ENCODE measurements at regions not wholly inside any gene's neighbourhood (a gene's known extent, or its start where the extent isn't known, plus 50 kb on each side); places are given as distances from the start of the nearest gene placed in this dataset.

DNA sequence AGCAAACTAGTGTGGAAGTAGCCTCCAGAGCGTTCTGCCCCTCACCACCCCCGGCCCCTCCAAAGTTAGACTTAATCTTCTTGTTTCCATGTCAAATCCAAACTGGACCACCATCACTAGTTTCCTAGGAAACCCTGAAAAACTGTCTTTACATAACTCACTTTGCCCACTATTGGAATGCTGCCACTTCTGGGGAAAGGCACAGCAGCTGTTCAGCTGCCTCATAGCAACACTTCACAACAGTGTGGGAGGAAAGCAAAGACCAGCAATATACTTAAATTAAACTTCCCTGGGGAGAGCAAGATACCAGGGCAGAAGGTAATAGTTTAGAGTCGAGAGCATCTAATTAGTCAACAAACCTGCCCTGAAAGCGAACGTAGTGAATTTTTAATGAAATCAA, 452.2 kb downstream of the KCNJ2 start:
- no TSS peak for BruUV-seq (replicated peaks)
- Histone ChIP-seq H3K27ac (ENCODE audit: low read length) (no peak overlapping the region), H3K27me3 (ENCODE audit: control insufficient read depth, insufficient read depth, low read length) (no peaks in the 10 kb centered on the region), H3K4me3 (ENCODE audit: low read depth in 2 of 2, low read length in 2 of 2) (no peak overlapping the region), H3K4me1 (ENCODE audit: control insufficient read depth, insufficient read depth, low read length) (no peaks in the 10 kb centered on the region), H3K36me3 (ENCODE audit: control insufficient read depth, insufficient read depth, low read length) (no peaks in the 10 kb centered on the region), H3K9me3 (ENCODE audit: control insufficient read depth, insufficient read depth, low read depth, low read length) (no peaks in the 10 kb centered on the region)
- DNase-seq (ENCODE audit: low read depth, low spot score) (no peak), ATAC-seq (no peak)
- intact Hi-C loops (cut with micrococcal nuclease; ENCODE audit: unreplicated experiment) (loop anchor here (5.0 to 10.0 kb wide), 2 partner anchors 454 to 1057 kb away; partner anchors contain the start of gene KCNJ2), in situ Hi-C loops (cut with HindIII; ENCODE audit: low pct_unique_long_range_greater_than_20kb, low sequenced_read_pairs) (no loop called here)
- CTCF ChIA-PET = interaction anchor here (0.9 kb wide), 1 partner anchor 452 kb away, joined by 4 read pairs; the partner anchor contains the start of gene KCNJ2
- POLR2A ChIA-PET = no interaction called here
- TF ChIP-seq, protein P1, sequence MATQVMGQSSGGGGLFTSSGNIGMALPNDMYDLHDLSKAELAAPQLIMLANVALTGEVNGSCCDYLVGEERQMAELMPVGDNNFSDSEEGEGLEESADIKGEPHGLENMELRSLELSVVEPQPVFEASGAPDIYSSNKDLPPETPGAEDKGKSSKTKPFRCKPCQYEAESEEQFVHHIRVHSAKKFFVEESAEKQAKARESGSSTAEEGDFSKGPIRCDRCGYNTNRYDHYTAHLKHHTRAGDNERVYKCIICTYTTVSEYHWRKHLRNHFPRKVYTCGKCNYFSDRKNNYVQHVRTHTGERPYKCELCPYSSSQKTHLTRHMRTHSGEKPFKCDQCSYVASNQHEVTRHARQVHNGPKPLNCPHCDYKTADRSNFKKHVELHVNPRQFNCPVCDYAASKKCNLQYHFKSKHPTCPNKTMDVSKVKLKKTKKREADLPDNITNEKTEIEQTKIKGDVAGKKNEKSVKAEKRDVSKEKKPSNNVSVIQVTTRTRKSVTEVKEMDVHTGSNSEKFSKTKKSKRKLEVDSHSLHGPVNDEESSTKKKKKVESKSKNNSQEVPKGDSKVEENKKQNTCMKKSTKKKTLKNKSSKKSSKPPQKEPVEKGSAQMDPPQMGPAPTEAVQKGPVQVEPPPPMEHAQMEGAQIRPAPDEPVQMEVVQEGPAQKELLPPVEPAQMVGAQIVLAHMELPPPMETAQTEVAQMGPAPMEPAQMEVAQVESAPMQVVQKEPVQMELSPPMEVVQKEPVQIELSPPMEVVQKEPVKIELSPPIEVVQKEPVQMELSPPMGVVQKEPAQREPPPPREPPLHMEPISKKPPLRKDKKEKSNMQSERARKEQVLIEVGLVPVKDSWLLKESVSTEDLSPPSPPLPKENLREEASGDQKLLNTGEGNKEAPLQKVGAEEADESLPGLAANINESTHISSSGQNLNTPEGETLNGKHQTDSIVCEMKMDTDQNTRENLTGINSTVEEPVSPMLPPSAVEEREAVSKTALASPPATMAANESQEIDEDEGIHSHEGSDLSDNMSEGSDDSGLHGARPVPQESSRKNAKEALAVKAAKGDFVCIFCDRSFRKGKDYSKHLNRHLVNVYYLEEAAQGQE (IDR thresholded peaks at IDR 0.05; ENCODE audit: insufficient read depth in 1 of 2, low read depth in 2 of 2, low read length in 1 of 2) = no peak
- TF ChIP-seq, protein P2, sequence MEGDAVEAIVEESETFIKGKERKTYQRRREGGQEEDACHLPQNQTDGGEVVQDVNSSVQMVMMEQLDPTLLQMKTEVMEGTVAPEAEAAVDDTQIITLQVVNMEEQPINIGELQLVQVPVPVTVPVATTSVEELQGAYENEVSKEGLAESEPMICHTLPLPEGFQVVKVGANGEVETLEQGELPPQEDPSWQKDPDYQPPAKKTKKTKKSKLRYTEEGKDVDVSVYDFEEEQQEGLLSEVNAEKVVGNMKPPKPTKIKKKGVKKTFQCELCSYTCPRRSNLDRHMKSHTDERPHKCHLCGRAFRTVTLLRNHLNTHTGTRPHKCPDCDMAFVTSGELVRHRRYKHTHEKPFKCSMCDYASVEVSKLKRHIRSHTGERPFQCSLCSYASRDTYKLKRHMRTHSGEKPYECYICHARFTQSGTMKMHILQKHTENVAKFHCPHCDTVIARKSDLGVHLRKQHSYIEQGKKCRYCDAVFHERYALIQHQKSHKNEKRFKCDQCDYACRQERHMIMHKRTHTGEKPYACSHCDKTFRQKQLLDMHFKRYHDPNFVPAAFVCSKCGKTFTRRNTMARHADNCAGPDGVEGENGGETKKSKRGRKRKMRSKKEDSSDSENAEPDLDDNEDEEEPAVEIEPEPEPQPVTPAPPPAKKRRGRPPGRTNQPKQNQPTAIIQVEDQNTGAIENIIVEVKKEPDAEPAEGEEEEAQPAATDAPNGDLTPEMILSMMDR (IDR thresholded peaks at IDR 0.05) = no peak
- TF ChIP-seq POLR2AphosphoS5 (IDR thresholded peaks at IDR 0.05; ENCODE audit: low read depth, low read length) = no peak
- no peak for TF ChIP-seq TCF7L2 (IDR thresholded peaks at IDR 0.05; ENCODE audit: low read depth, low read length)
- TF ChIP-seq SIN3A (IDR thresholded peaks at IDR 0.05; ENCODE audit: borderline replicate concordance, insufficient read depth, low read depth, low read length) = no peak

DNA sequence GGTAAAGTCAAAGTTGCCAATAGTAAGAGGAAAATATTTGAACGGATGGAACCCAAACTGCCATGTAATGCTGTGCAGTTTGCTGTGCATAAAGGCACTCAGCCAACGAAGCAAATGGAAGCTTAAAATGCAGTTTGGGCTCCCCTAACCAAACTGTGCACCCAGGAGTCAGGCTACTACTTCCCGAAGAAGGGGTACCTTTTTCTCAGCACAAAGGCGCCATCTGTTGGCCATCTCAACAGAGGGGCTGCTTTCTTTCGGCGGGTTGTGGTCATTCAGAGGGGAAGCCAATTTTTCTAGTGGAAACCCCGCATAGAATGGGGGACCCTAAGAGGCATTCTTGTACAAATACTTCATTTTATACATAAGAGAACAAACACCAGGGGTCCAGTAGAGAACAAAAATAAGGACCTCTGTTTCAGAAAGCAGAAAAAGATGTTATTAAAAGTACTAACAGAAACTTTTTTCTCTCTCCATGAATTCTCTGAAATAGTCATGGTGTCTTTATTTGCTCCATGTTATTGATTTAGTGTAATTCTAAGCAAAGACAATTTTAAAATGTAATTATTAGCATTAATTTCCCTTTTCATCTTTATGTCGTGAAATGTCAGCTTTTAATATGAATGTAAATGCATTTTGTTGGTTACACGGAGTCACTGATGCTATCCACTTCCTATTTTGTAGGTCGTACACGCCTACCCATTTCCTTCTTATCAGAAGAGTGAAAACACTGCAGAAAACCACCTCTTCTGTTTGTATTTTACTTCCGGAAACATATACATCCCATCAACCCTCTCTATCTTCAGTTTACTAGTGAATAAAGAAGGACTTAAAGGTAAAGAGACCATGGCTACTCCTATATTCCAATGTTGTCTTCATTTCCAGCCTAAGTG, 453.3 kb downstream of the KCNJ2 start:
- ChIA-PET CTCF (interaction anchor here (0.9 kb wide), 1 partner anchor 453 kb away, joined by 4 read pairs; the partner anchor contains the start of gene KCNJ2), POLR2A (no interaction called here)
- Histone ChIP-seq H3K9me3 (ENCODE audit: control insufficient read depth, insufficient read depth, low read depth, low read length) (no peaks in the 10 kb centered on the region), H3K27me3 (ENCODE audit: control insufficient read depth, insufficient read depth, low read length) (no peaks in the 10 kb centered on the region; the same call in 1 of the 2 replicates), H3K27ac (ENCODE audit: low read length) (no peak overlapping the region), H3K4me1 (ENCODE audit: control insufficient read depth, insufficient read depth, low read length) (no peaks in the 10 kb centered on the region), H3K36me3 (ENCODE audit: control insufficient read depth, insufficient read depth, low read length) (no peaks in the 10 kb centered on the region), H3K4me3 (ENCODE audit: low read depth in 2 of 2, low read length in 2 of 2) (no peak overlapping the region)
- DNase-seq (ENCODE audit: low read depth, low spot score) (no peak), ATAC-seq (no peak)
- TF ChIP-seq SIN3A (IDR thresholded peaks at IDR 0.05; ENCODE audit: borderline replicate concordance, insufficient read depth, low read depth, low read length) (no peak), TCF7L2 (IDR thresholded peaks at IDR 0.05; ENCODE audit: low read depth, low read length) (no peak), POLR2AphosphoS5 (IDR thresholded peaks at IDR 0.05; ENCODE audit: low read depth, low read length) (no peak)
- TF ChIP-seq, protein P1 (IDR thresholded peaks at IDR 0.05; ENCODE audit: insufficient read depth in 1 of 2, low read depth in 2 of 2, low read length in 1 of 2) = no peak
- TF ChIP-seq, protein P2 (IDR thresholded peaks at IDR 0.05) = peak; percentile 83
- in situ Hi-C loops (cut with HindIII; ENCODE audit: low pct_unique_long_range_greater_than_20kb, low sequenced_read_pairs) (no loop called here), intact Hi-C loops (cut with micrococcal nuclease; ENCODE audit: unreplicated experiment) (loop anchor here (5.0 to 10.0 kb wide), 2 partner anchors 455 to 1058 kb away; partner anchors contain the start of gene KCNJ2)
- BruUV-seq (replicated peaks) = no TSS peak

Measured in Panc1 (cell line).